ENCODE measurements at regions not wholly inside any gene's neighbourhood (a gene's known extent, or its start where the extent isn't known, plus 50 kb on each side); places are given as distances from the start of the nearest gene placed in this dataset.

- DNase-seq (ENCODE audit: low read depth in 3 of 3), result no peak
These were observed 1101.7 kb upstream of the GHITM start for GRCh38 chr10:83037653-83038052.

- no peak for DNase-seq (ENCODE audit: low read depth in 3 of 3)
These were observed 1100.7 kb upstream of the GHITM start for GRCh38 chr10:83038631-83039030.

DNA sequence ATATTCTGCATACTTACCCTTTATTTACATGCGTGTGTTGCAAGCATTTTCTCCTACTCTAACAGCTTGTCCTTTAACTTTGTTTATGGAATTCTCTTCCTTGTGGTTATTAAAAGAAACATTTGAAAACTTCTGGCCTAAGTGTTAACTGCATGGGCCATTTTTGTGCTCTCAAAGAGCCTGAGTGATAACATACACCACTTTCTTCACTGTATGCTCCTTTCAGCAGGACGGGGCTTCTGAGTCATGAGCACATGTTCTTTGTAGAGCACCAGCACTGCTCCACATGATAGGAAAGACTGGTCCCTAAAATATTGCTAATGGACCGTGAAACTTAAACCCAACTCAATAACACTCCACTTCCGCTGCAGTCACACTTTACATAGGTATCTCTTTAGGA, 1093.6 kb upstream of the GHITM start:
- no peak for DNase-seq (ENCODE audit: low read depth in 3 of 3)

DNA sequence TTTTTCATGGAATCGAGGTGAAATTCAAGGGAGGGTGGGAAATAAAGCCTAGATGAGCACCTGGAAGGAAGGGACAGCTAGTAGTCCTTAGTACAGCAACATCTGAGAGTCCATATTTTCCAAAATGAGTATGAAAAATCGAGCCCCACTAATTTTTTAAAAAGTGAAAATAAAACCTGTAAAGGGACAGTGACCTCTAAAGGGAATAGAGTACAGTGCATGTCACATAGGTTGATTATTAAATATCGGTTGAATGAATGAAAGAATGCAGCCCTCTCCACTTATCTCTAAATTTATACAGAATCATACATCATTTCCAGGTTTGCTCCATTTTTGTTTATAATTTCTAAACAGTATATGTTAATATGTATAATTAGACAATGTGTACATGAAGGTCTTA, 1088.5 kb upstream of the GHITM start:
- no peak for DNase-seq (ENCODE audit: low read depth in 3 of 3)

- DNase-seq (ENCODE audit: low read depth in 3 of 3), result no peak
These were observed 1076.4 kb upstream of the GHITM start for GRCh38 chr10:83062871-83063270.

DNA sequence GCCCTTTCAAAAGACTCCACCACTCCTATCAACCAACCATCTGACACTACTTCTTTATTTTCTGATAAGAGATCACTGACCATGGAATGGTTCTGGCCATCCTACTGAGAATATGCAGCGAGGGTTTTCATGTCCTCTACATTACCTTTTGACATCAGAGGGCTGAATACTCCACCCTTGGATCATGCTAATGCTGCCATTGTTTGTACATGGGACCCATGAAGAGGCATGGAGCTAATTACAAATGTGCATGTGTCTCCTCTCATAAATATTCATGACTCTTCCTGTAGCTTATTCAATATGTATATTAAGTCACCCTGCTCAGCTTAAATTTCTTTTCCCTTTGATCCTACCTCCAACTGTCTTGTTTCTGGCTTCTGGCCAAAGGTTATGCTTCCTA, 1065.8 kb upstream of the GHITM start:
- no peak for DNase-seq (ENCODE audit: low read depth in 3 of 3)

DNA sequence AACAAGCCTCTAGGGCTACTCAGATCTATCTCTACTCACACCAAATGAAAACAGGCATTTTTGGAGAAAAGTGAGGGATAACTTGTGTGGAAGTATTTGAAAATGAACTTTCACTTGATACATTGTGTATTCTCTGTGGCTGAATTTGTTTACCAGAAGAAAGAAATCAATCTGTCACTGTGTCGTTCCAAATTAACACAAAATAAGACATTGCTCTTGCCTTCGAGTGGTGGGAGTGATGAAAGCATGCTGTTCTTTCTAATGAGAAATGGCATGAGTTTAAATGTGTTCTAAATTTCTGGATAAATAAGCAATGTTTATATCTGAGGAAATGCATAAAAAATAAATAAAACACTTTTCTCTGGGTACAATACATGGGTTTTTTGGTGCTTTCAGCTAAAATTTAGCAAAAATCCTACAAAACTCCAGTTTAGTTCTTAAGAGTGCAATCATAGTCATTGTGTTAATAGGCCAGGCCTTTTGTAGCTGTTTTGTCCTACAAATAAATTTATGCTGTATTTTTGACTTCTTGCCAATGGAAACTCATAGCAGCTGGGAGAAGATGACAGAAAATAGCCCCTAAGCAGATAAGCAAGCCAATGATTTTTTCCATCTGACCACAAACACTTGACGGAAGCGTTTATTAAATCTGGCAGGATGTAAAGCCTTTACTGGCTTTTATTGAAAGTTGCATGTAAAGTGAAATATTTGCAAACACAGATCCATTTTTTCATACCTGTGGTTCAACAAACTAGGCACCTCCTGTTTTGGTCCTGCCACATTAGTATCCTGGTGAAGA, 1064.1 kb upstream of the GHITM start:
- DNase-seq (ENCODE audit: low read depth in 3 of 3), result no peak

GRCh38 chr10:83075815-83076355, 1063.4 kb upstream of the GHITM start:
- no peak for DNase-seq (ENCODE audit: low read depth in 3 of 3)

DNA sequence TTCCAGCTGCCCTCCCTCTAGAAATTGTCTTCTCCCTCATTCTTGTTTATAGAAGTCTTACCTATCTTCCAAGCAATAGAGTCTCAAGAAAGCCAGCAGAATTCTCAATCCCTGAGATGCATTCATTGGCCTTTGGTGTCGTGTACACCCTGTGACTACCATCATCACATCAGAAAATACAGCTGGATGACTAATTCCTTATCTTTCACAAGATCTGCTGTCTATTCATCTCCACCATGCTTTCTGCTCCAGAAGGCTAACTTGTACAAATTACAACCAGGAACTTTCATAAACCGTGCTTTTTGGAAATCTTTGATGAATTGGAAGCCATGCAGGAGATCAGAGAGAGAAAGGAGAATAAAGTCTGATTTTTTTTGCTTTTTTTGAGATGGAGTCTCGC, 1062.9 kb upstream of the GHITM start:
- no peak for DNase-seq (ENCODE audit: low read depth in 3 of 3)

DNA sequence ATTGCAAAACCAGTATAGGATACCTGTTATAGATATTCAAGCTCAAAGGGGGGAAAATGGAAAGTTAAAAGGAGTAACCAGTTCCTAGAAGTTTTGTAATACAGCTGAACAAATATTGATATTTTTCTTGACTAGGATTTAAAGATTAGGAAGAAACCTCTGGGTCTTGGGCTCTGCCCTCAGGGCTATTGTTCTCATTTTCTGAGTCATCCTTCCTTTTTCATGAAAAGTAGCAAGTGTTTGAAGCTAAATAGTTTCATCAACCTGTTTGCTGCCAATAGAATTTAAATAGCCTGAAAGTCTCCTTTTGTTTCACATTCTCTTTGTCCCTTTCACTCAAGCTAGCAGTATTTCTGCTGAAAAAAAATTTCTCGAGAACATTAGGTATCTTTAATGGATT, 1061.1 kb upstream of the GHITM start:
- DNase-seq (ENCODE audit: low read depth in 3 of 3), result no peak

GRCh38 chr10:83078645-83079044, 1060.7 kb upstream of the GHITM start:
- DNase-seq (ENCODE audit: low read depth in 3 of 3), result no peak

GRCh38 chr10:83083831-83084230, 1055.5 kb upstream of the GHITM start:
- DNase-seq (ENCODE audit: low read depth in 3 of 3), result no peak

GRCh38 chr10:83089335-83089734, 1050.0 kb upstream of the GHITM start:
- no peak for DNase-seq (ENCODE audit: low read depth in 3 of 3)

DNA sequence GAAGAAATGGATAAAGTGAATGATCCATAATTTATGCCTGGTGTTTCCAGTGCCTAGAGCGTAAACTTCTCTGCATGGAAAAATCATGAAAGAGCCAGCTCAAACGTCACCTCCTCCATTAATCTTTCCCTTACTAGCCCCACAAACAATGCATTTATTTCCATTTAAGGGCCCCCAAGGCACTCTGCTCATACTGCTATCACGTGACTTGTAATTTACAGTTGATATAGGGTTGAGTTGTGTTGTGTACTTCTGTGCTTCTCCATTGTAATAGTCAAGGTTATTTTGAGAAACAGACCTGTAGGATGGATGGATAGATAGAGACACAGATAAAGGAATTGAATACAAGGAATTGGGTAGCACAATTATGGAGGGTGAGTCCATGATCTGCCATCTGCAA, 1034.7 kb upstream of the GHITM start:
- DNase-seq (ENCODE audit: low read depth in 3 of 3), result no peak

GRCh38 chr10:83108565-83109333, 1030.6 kb upstream of the GHITM start:
- DNase-seq (ENCODE audit: low read depth in 3 of 3), result no peak

GRCh38 chr10:83119346-83119745, 1020.0 kb upstream of the GHITM start:
- DNase-seq (ENCODE audit: low read depth in 3 of 3), result no peak

DNA sequence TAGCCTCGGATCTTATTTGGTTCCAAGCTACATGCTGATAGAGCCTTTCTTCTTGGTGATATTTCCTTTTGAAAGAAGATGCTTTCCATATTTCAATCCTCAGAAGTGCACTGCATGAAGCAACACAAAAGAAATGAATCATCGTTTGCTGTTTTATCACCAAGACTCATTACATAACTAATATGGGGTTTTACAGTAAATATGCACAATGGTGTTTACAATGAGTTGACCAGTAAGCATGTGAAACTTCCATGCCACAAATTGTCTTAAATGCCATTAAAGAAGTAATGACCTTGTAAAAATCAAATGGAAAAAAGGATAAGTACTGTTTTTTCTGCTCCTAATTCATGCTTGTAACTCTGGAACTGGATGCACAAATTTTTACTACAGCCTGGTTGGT, 1017.0 kb upstream of the GHITM start:
- DNase-seq (ENCODE audit: low read depth in 3 of 3), result no peak

- DNase-seq (ENCODE audit: low read depth in 3 of 3), result no peak
These were observed 1011.2 kb upstream of the GHITM start for GRCh38 chr10:83127942-83128575.

- no peak for DNase-seq (ENCODE audit: low read depth in 3 of 3)
These were observed 998.5 kb upstream of the GHITM start for GRCh38 chr10:83140811-83141210.

DNA sequence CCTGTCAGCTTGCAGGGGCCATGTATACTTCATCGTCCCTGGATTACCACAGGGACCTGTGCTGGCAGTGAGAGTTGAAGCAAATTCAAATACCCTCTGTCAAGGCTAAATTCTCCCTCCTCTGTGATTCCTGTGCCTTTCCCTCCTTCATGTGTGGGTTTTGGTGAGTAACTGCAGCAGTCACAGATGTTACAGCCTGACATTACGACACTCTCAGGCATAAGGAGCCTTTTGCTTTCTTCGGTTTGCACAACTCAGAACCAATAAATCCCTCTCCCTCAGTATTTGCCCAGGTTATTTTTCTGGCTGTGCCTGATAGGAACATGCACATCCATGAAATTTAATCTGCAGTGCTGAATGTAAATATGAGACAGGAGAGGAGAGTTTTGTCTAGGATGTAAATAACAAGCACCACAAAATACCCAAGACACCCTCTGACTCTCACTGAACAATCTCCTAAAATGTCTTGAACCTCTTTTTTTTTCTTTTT, 997.2 kb upstream of the GHITM start:
- no peak for DNase-seq (ENCODE audit: low read depth in 3 of 3)

GRCh38 chr10:83144461-83144860, 994.8 kb upstream of the GHITM start:
- no peak for DNase-seq (ENCODE audit: low read depth in 3 of 3)

DNA sequence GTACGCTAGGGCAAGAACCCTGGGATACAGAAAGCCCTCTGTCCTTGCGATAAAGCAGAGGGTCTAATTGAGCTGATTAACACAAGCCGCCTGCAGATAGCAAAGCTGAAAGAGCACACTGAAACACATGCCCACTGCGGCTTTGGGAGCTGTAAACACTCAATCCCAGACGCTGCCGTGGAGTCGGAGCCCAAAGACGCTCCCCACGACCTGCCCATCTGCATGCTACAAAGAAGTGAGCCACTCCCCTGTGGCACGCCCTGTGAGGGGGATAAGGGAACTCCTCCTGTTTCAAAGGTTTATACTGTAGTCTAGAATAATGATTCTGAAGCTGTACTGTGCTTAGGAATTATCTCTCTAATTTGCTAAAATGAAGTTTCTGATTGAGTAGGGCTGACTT, 985.6 kb upstream of the GHITM start:
- DNase-seq (ENCODE audit: low read depth in 3 of 3), result no peak

Measured in stimulated activated CD4-positive, alpha-beta T cell treated with anti-CD3 and anti-CD28 coated beads, TNF-alpha, amount 100 ng/mL, for 24 hours (primary cell).